Activated CD4-positive, alpha-beta T cell treated with anti-CD3 and anti-CD28 coated beads, Interleukin-2, Interleukin-6, amounts not matched to agents 100 ng/mL and 50 ng/mL, durations not matched to agents 16 hours and 8 hours (primary cell): ENCODE measurements at regions not wholly inside any gene's neighbourhood (a gene's known extent, or its start where the extent isn't known, plus 50 kb on each side); places are given as distances from the start of the nearest gene placed in this dataset.
"Not testable (repeated sequence)": the region's sequence is repeated elsewhere in the genome, so short reads cannot be mapped to it uniquely, and the experiment has no call there.

ENCODE experiments used
- DNase-seq: peaks from one replicate; pipeline ENCODE4 v3.0.0-alpha.2; 2020

GRCh38 chr15:69554279-69554961, 101.8 kb downstream of the RPLP1 start:
- DNase-seq: no peak

- DNase-seq: no peak
Observed at GRCh38 chr15:69555080-69555479, 102.5 kb downstream of the RPLP1 start.

- DNase-seq: no peak
Observed at GRCh38 chr15:69556344-69556743, 103.7 kb downstream of the RPLP1 start.

- DNase-seq: no peak
Observed at GRCh38 chr15:69557020-69557706, 104.5 kb downstream of the RPLP1 start.

GRCh38 chr15:69557707-69558409, 105.2 kb downstream of the RPLP1 start:
- DNase-seq: no peak

- no peak for DNase-seq
Observed at GRCh38 chr15:69559440-69560190, 107.0 kb downstream of the RPLP1 start.

GRCh38 chr15:69561071-69561784, 108.6 kb downstream of the RPLP1 start:
- DNase-seq: no peak

- no peak for DNase-seq
Observed at GRCh38 chr15:69562116-69562515, 109.5 kb downstream of the RPLP1 start.

GRCh38 chr15:69562564-69562963, 109.9 kb downstream of the RPLP1 start:
- no peak for DNase-seq

GRCh38 chr15:69565066-69565655, 112.5 kb downstream of the RPLP1 start:
- DNase-seq: no peak

- not testable (repeated sequence) for DNase-seq
Observed at GRCh38 chr15:69567238-69567760, 114.7 kb downstream of the RPLP1 start.

- no peak for DNase-seq
Observed at GRCh38 chr15:69568173-69569009, 115.8 kb downstream of the RPLP1 start.

- no peak for DNase-seq
Observed at GRCh38 chr15:69570454-69570853, 117.8 kb downstream of the RPLP1 start.

- no peak for DNase-seq
Observed at GRCh38 chr15:69570997-69571396, 118.4 kb downstream of the RPLP1 start.

- not testable (repeated sequence) for DNase-seq
Observed at GRCh38 chr15:69573278-69573677, 120.7 kb downstream of the RPLP1 start.

- DNase-seq: peak; percentile 76
Observed at GRCh38 chr15:69573815-69574475, 121.3 kb downstream of the RPLP1 start.

GRCh38 chr15:69574506-69574905, 121.9 kb downstream of the RPLP1 start:
- peak; percentile 16 for DNase-seq

GRCh38 chr15:69575387-69575786, 122.8 kb downstream of the RPLP1 start:
- DNase-seq: no peak

GRCh38 chr15:69576035-69576526, 123.5 kb downstream of the RPLP1 start:
- DNase-seq: peak; percentile 79

GRCh38 chr15:69576948-69577351, 124.3 kb downstream of the RPLP1 start:
- DNase-seq: no peak
